HG02938 (cell line): ENCODE measurements at regions not wholly inside any gene's neighbourhood (a gene's known extent, or its start where the extent isn't known, plus 50 kb on each side); places are given as distances from the start of the nearest gene placed in this dataset.
"Not testable (repeated sequence)": the region's sequence is repeated elsewhere in the genome, so short reads cannot be mapped to it uniquely, and the experiment has no call there.

Experiments used
- ATAC-seq: cut with Tn5 transposase; IDR thresholded peaks from one replicate; pipeline ENCODE4 v1.9.1; 2021; ENCODE audit warnings: mild to moderate bottlenecking, moderate library complexity; ENCODE audit not compliant: unreplicated experiment

- ATAC-seq: no peak
Measured at GRCh38 chr10:5576780-5577624, 52.2 kb downstream of the CALML3 start.

- ATAC-seq: not testable (repeated sequence)
Measured at GRCh38 chr10:5580038-5580428, 55.3 kb downstream of the CALML3 start.

GRCh38 chr10:5581670-5582566 lies 57.2 kb downstream of the CALML3 start:
- ATAC-seq: peak; percentile 60

GRCh38 chr10:5582736-5583135 lies 58.0 kb downstream of the CALML3 start:
- ATAC-seq: no peak

DNA sequence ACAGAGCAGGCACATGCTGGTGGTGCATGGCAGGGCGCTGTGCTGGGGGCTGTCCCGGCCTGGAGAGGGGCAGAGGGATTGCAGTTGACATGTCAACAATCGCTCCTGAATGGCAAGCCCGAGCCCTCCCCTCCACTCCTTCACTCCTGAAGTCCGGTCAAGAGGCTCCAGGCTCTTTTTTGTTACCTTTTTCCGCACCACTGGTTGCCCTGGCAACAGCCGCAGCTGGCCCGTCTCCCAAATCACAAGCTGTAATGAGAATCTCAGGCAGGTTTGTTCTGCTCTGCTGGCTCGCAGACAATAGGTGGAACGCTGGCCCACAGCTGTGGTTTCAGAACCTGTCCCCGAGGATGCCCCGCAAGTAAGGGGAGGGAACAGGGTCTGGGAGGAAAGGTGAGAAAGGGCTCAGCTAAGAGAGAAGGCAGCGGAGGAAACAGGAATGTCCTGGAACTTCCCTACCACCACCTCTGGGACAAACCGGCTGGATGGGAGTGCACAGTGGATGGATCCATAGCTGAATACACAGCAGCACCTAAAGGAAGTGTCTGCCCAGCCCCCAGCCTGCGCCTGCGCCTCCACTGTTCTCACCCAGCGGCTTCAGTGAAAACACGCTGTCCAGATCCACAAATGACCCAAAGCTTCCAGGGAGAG lies 58.9 kb downstream of the CALML3 start:
- peak; percentile 50 for ATAC-seq

GRCh38 chr10:5584895-5585516 lies 60.2 kb downstream of the CALML3 start:
- ATAC-seq: no peak

- ATAC-seq: no peak
Measured at GRCh38 chr10:5585517-5586206, 60.9 kb downstream of the CALML3 start.

- ATAC-seq: no peak
Measured at GRCh38 chr10:5587151-5588079, 62.7 kb downstream of the CALML3 start.

DNA sequence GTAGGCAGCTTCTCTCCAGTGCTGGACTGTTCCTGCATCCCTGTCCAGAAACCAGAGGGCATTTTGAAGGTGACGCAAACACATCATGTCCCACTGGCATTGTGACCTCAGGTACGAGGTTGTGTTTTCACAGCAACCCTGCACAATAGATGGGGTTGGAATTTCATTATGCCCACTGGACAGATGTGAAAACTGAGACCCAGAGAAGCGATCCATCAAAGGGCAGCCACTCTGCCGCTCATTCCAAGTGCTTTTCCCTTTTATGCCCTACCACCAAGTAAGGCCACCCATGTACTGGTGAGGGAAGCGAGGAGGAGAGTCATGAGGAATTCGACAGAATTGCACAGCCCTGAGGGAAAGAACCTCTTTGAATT lies 63.3 kb downstream of the CALML3 start:
- ATAC-seq: no peak

GRCh38 chr10:5588603-5589002 lies 63.8 kb downstream of the CALML3 start:
- no peak for ATAC-seq
